ENCODE measurements at regions not wholly inside any gene's neighbourhood (a gene's known extent, or its start where the extent isn't known, plus 50 kb on each side); places are given as distances from the start of the nearest gene placed in this dataset.
"Not testable (repeated sequence)": the region's sequence is repeated elsewhere in the genome, so short reads cannot be mapped to it uniquely, and the experiment has no call there.

DNA sequence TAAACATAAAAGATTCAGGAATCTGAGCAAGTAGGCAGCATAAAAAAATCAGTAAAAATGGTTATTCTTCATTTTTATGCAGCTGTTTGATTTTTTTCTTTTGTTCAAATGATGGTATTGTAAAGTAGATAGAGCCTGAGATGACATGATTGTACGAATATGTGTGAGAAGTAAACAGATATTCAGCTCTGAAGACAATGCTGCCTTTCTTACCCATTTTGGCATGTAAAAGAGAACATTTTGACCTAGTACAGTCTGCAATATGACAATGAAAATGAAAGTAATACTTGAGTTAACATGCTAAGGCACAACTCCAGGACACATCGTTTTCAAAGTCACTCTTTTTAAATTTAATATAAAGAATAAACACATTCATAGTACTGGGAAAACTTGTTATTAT lies 95.7 kb upstream of the NCAM2 start:
- DNase-seq (ENCODE audit: low read depth in 3 of 3): no peak

DNA sequence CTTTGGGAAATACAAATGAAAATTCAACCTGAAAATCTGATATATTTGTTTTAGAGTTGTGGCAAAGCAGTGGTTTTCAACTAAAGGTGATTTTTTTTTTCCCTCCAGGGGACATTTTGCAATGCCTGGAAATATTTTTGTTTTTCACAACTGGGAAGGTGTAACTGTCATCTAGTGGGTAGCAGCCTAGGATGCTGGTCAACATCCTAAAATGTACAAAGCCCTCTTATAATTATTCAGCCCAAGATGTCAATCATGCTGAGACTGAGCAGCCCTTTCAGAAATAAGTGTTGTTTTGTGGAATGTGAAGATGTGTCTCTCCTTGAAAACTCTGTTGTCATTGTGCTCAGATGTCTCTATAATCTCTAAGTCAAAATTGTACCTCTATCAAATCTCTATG lies 95.2 kb upstream of the NCAM2 start:
- no peak for DNase-seq (ENCODE audit: low read depth in 3 of 3)

GRCh38 chr21:20927555-20927954 lies 70.7 kb upstream of the NCAM2 start:
- DNase-seq (ENCODE audit: low read depth in 3 of 3): not testable (repeated sequence)

- DNase-seq (ENCODE audit: low read depth in 3 of 3): no peak
These were observed 55.7 kb upstream of the NCAM2 start for GRCh38 chr21:20942523-20942922.

DNA sequence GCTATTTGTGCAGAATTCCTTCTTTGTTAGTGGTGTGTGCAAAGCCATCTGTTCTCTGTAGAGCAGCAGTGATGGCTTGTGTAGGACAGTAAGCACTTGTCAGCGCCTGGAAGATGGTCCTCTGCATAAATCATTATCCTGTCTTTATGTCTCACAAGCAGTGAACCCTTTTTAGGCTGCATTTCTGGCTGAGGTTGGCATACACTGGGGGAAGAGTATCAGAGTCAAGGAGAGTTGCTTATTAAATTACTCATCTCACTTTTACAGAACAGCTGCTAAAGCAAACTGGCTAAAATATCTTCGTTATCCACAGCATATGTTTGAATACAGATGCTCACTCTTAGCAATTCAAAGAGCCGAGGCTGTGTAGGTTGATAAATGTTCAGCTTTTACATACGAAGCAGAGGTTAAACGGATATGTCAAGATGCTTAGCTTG lies 54.6 kb upstream of the NCAM2 start:
- no peak for DNase-seq (ENCODE audit: low read depth in 3 of 3)

- no peak for DNase-seq (ENCODE audit: low read depth in 3 of 3)
These were observed 54.1 kb upstream of the NCAM2 start for GRCh38 chr21:20944139-20944538.

DNA sequence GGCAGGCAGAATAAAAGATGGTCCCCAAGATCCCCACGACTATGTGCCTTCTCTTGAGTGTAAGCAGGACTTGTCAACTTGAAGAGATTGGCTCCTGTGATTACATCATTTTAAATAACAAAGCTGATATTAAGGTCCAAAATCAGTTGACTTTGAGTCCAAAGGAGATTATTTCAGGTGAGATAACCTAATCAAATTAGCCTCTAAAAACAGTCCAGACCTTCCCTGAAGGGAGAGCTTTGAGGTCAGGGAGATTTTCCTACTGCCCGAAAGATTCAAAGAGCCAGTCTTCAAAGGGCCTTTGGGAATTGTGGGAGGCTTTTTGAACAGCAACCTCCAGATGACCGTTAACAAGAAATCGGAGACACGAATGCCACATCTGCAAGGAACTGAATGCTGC lies 51.5 kb upstream of the NCAM2 start:
- DNase-seq (ENCODE audit: low read depth in 3 of 3): no peak

All from stimulated activated CD4-positive, alpha-beta T cell treated with anti-CD3 and anti-CD28 coated beads, TNF-alpha, amount 100 ng/mL, for 48 hours (primary cell).